IMR-90 (cell line): ENCODE measurements at regions not wholly inside any gene's neighbourhood (a gene's known extent, or its start where the extent isn't known, plus 50 kb on each side); places are given as distances from the start of the nearest gene placed in this dataset.

Experiments used
- ATAC-seq: fragments of 200-7000 bp; cut with Tn5 transposase; 2 replicates; pipeline ENCODE4 v1.9.1; 2020; ENCODE audit warnings: low read depth, mild to moderate bottlenecking, moderate library complexity
- BruUV-seq: library from RNA; stranded (reverse); fragments of 400-500 nt; replicated peaks from 2 replicates; lab custom pipeline; 2021; lab: Mats Ljungman, UMichigan
- CTCF ChIA-PET: fragments of 300-600 bp; formaldehyde crosslinking; extraction: SDS; loops from one replicate; lab custom pipeline; 2021; ENCODE audit warnings: antibody characterized with exemption; lab: Yijun Ruan, JAX
- POLR2A ChIA-PET: fragments of 300-600 bp; sonication (Branson Sonifier 250); formaldehyde crosslinking; loops from one replicate; lab custom pipeline; 2022; ENCODE audit warnings: antibody characterized with exemption; ENCODE audit not compliant: unreplicated experiment; lab: Charles Lee
- DNase-seq: peaks from one replicate; pipeline ENCODE4 v3.0.0; 2013
- H2AFZ ChIP-seq: replicated peaks from 2 replicates; pipeline ENCODE3; 2013; ENCODE audit warnings: low read length, mild to moderate bottlenecking; ENCODE audit not compliant: poor library complexity
- H2AK5ac ChIP-seq: 2 replicates; pipeline ENCODE4 v1.6.1; 2013; ENCODE audit warnings: low read depth, low read length, inconsistent platforms
- H2AK9ac ChIP-seq: replicated peaks from 2 replicates; pipeline ENCODE3; 2013; ENCODE audit warnings: mild to moderate bottlenecking, low read depth, low read length, moderate library complexity; ENCODE audit not compliant: poor library complexity
- H2BK120ac ChIP-seq: 2 replicates; pipeline ENCODE4 v1.6.1; 2013; ENCODE audit warnings: low read depth, low read length, inconsistent platforms
- H2BK15ac ChIP-seq: 3 replicates; pipeline ENCODE4 v1.6.1; 2013; ENCODE audit warnings: low read depth, low read length, inconsistent platforms
- H2BK20ac ChIP-seq: 2 replicates; pipeline ENCODE4 v1.6.1; 2013; ENCODE audit warnings: low read depth, mild to moderate bottlenecking, inconsistent platforms, low read length, moderate library complexity
- H2BK5ac ChIP-seq: 2 replicates; pipeline ENCODE4 v1.6.1; 2013; ENCODE audit warnings: mild to moderate bottlenecking, low read depth, low read length, inconsistent platforms; ENCODE audit not compliant: poor library complexity, severe bottlenecking
- H3K14ac ChIP-seq: replicated peaks from 2 replicates; pipeline ENCODE4 v1.6.1; 2013; ENCODE audit warnings: low read depth, low read length, inconsistent platforms
- H3K18ac ChIP-seq: 2 replicates; pipeline ENCODE4 v1.6.1; 2013; ENCODE audit warnings: low read depth, low read length, control low read depth
- H3K23ac ChIP-seq: 2 replicates; pipeline ENCODE4 v1.6.1; 2013; ENCODE audit warnings: low read depth, low read length, inconsistent platforms
- H3K27ac ChIP-seq: 2 replicates; pipeline ENCODE4 v1.5.1; 2013; ENCODE audit warnings: mild to moderate bottlenecking, control low read depth, low read length; ENCODE audit not compliant: insufficient read depth
- H3K27me3 ChIP-seq: 2 replicates; pipeline ENCODE4 v1.6.1; 2013; ENCODE audit warnings: low read length; ENCODE audit not compliant: control insufficient read depth, insufficient read depth
- H3K36me3 ChIP-seq: 2 replicates; pipeline ENCODE4 v1.6.1; 2013; ENCODE audit warnings: low read length, mixed read lengths; ENCODE audit not compliant: control insufficient read depth, insufficient read depth
- H3K4ac ChIP-seq: 2 replicates; pipeline ENCODE4 v1.6.1; 2013; ENCODE audit warnings: low read depth, low read length, inconsistent platforms
- H3K4me1 ChIP-seq: 2 replicates; pipeline ENCODE4 v1.6.1; 2013; ENCODE audit warnings: low read length, mixed read lengths; ENCODE audit not compliant: control insufficient read depth, insufficient read depth
- H3K4me2 ChIP-seq: 2 replicates; pipeline ENCODE4 v1.6.1; 2013; ENCODE audit warnings: low read depth, mild to moderate bottlenecking, control low read depth, low read length, moderate library complexity
- H3K4me3 ChIP-seq: 2 replicates; pipeline ENCODE4 v1.5.1; 2013; ENCODE audit warnings: low read depth, mild to moderate bottlenecking, control low read depth, low read length, moderate library complexity; ENCODE audit not compliant: insufficient read depth
- H3K56ac ChIP-seq: 2 replicates; pipeline ENCODE4 v1.6.1; 2013; ENCODE audit warnings: low read length, inconsistent platforms; ENCODE audit not compliant: insufficient read depth; ENCODE audit errors: extremely low read depth
- H3K79me1 ChIP-seq, 2 experiments: 2 replicates each; pipeline ENCODE4 v1.6.1; 2013; ENCODE audit warnings: low read length in 2 of 2, inconsistent platforms in 1 of 2, low read depth in 1 of 2
- H3K9ac ChIP-seq: 2 replicates; pipeline ENCODE4 v1.6.1; 2013; ENCODE audit warnings: low read depth, low read length, control low read depth
- H3K9me1 ChIP-seq: 2 replicates; pipeline ENCODE4 v1.6.1; 2013; ENCODE audit warnings: low read length, inconsistent platforms; ENCODE audit not compliant: insufficient read depth
- H3K9me3 ChIP-seq: 2 replicates; pipeline ENCODE4 v1.6.1; 2013; ENCODE audit warnings: low read length; ENCODE audit not compliant: control insufficient read depth, insufficient read depth
- H4K20me1 ChIP-seq: 2 replicates; pipeline ENCODE4 v1.6.1; 2013; ENCODE audit warnings: low read length, inconsistent platforms; ENCODE audit not compliant: insufficient read depth
- H4K5ac ChIP-seq: 2 replicates; pipeline ENCODE4 v1.6.1; 2013; ENCODE audit warnings: mild to moderate bottlenecking, low read depth, low read length, control low read depth
- H4K8ac ChIP-seq, 2 experiments: 2 replicates each; pipeline ENCODE4 v1.6.1; 2013; ENCODE audit warnings: low read depth in 2 of 2, low read length in 2 of 2, control low read depth in 1 of 2, inconsistent platforms in 1 of 2
- H4K91ac ChIP-seq: 2 replicates; pipeline ENCODE4 v1.6.1; 2013; ENCODE audit warnings: low read depth, low read length, inconsistent platforms; ENCODE audit not compliant: insufficient read depth
- SMC3 ChIP-seq: fragments of 150-350 bp; IDR thresholded peaks from 2 replicates; pipeline ENCODE4 v1.6.1; 2016; ENCODE audit warnings: low read depth, mild to moderate bottlenecking, antibody characterized with exemption, low read length, moderate library complexity
- WGBS, 2 experiments: methylation state at CpG; one replicate each; pipeline versions ENCODE4 v1.1.5 to v1.1.7; 2013; ENCODE audit warnings: missing lambda C conversion rate in 2 of 2; ENCODE audit not compliant: insufficient read length in 1 of 2; ENCODE audit errors: extremely low coverage in 2 of 2; 5-methylcytosine and 5-hydroxymethylcytosine counted together
- dilution Hi-C: fragments of 300-500 bp; cut with HindIII; formaldehyde crosslinking; loops from one replicate; pipeline ENCODE4 v1.14.3; 2018; ENCODE audit warnings: low sequenced_read_pairs; ENCODE audit not compliant: unreplicated experiment
- in situ Hi-C: fragments of 300-500 bp; cut with MboI; formaldehyde crosslinking; loops from 3 replicates; pipeline ENCODE4 v1.14.3; 2019; ENCODE audit warnings: low sequenced_read_pairs, inconsistent platforms, mixed read lengths
- intact Hi-C: fragments of 100-400 bp; cut with micrococcal nuclease; formaldehyde crosslinking; loops from 2 replicates; pipeline ENCODE4 v1.10.0; 2022
- TF ChIP-seq, protein P1 (sequence below): conservative IDR thresholded peaks from 2 replicates; pipeline ENCODE4 v1.5.1; 2012; ENCODE audit warnings: mild to moderate bottlenecking, low read depth, low read length, improper control_type of control experiment

DNA sequence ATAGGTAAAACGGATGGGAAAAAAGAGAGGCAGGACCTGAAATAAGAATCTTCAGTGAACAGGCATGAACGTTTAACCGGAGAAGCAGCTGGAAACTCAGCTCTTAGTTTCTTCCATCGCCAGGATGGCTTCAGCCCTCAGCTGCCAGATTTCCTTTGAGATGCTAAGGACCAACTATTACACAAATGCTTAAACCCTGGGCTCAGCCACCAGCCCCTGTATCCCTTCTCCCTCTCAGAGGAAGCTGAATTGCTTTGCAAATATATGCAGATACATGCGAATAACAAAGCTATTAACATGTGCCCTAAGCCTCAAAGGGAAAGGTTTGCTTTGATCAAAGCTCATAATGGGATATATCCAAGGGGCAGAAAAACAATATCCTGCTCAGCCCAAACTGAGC, 515.1 kb downstream of the OMA1 start:
- whole genome bisulfite sequencing, 2 experiments: 33% methylated on average over 3 of the region's 5 CpGs; no CpG with 5 or more reads in 1 of the 2 experiments
- CTCF ChIA-PET: no interaction called here
- Histone ChIP-seq H3K27ac (no peak overlapping the region), H2AK9ac (no peak overlapping the region), H3K23ac (no peak overlapping the region), H3K14ac (no peak overlapping the region), H2AK5ac (no peak overlapping the region), H3K9me3 (no peaks in the 10 kb centered on the region), H2BK5ac (no peak overlapping the region), H2BK15ac (no peak overlapping the region), H3K36me3 (no peaks in the 10 kb centered on the region), H4K5ac (no peak overlapping the region), H3K4ac (no peak overlapping the region), H3K9me1 (no peaks in the 10 kb centered on the region), H4K91ac (no peak overlapping the region), H3K4me2 (no peak overlapping the region), H3K9ac (no peak overlapping the region), H3K4me3 (no peak overlapping the region), H2BK20ac (no peak overlapping the region), H2BK120ac (no peak overlapping the region), H4K8ac (no peak overlapping the region), H4K20me1 (no peaks in the 10 kb centered on the region), H3K4me1 (no peaks in the 10 kb centered on the region), H3K18ac (no peak overlapping the region), H3K27me3 (no peaks in the 10 kb centered on the region), H2AFZ (no peak overlapping the region), H3K79me1 (no peaks in the 10 kb centered on the region), H3K56ac (no peak overlapping the region)
- dilution Hi-C loops: no loop called here
- no peak for TF ChIP-seq SMC3
- TF ChIP-seq, protein P1, sequence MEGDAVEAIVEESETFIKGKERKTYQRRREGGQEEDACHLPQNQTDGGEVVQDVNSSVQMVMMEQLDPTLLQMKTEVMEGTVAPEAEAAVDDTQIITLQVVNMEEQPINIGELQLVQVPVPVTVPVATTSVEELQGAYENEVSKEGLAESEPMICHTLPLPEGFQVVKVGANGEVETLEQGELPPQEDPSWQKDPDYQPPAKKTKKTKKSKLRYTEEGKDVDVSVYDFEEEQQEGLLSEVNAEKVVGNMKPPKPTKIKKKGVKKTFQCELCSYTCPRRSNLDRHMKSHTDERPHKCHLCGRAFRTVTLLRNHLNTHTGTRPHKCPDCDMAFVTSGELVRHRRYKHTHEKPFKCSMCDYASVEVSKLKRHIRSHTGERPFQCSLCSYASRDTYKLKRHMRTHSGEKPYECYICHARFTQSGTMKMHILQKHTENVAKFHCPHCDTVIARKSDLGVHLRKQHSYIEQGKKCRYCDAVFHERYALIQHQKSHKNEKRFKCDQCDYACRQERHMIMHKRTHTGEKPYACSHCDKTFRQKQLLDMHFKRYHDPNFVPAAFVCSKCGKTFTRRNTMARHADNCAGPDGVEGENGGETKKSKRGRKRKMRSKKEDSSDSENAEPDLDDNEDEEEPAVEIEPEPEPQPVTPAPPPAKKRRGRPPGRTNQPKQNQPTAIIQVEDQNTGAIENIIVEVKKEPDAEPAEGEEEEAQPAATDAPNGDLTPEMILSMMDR: no peak
- intact Hi-C loops: no loop called here
- no peak for ATAC-seq
- no peak for DNase-seq
- POLR2A ChIA-PET: no interaction called here
- BruUV-seq: no TSS peak
- in situ Hi-C loops: no loop called here
